ENCODE measurements at regions not wholly inside any gene's neighbourhood (a gene's known extent, or its start where the extent isn't known, plus 50 kb on each side); places are given as distances from the start of the nearest gene placed in this dataset.

DNA sequence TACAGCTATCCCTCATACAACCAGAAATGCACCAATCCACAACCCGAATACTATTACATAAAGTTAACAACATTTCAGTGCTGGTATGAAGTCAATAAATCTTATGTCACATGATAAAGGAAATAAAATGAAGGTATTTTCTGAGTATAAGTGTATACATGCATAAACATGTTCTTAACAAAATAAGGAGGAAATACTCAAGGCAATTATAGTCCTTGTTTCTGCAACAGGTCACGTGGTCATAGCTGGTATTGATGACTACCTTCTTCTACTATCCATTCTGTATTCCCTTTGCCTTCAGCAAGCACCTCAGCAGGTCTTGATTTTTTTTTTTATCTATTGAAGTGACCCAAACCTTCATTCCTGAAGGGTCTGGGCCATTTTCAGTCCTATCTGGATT lies 675.6 kb downstream of the RPL10L start:
- TF ChIP-seq, protein P1, sequence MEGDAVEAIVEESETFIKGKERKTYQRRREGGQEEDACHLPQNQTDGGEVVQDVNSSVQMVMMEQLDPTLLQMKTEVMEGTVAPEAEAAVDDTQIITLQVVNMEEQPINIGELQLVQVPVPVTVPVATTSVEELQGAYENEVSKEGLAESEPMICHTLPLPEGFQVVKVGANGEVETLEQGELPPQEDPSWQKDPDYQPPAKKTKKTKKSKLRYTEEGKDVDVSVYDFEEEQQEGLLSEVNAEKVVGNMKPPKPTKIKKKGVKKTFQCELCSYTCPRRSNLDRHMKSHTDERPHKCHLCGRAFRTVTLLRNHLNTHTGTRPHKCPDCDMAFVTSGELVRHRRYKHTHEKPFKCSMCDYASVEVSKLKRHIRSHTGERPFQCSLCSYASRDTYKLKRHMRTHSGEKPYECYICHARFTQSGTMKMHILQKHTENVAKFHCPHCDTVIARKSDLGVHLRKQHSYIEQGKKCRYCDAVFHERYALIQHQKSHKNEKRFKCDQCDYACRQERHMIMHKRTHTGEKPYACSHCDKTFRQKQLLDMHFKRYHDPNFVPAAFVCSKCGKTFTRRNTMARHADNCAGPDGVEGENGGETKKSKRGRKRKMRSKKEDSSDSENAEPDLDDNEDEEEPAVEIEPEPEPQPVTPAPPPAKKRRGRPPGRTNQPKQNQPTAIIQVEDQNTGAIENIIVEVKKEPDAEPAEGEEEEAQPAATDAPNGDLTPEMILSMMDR (IDR thresholded peaks at IDR 0.05 in 2 of 3, conservative IDR thresholded peaks at IDR 0.05 in 1 of 3; ENCODE audit: borderline replicate concordance in 1 of 3, insufficient read depth in 1 of 3, low read depth in 2 of 3, low read length in 2 of 3), result no peak
- no peak for TF ChIP-seq POLR2AphosphoS5 (IDR thresholded peaks at IDR 0.05; ENCODE audit: low read depth, low read length)
- TF ChIP-seq YY1 (IDR thresholded peaks at IDR 0.05; ENCODE audit: extremely low read depth, insufficient replicate concordance, low read depth, low read length), result no peak
